ENCODE measurements at regions not wholly inside any gene's neighbourhood (a gene's known extent, or its start where the extent isn't known, plus 50 kb on each side); places are given as distances from the start of the nearest gene placed in this dataset.

DNA sequence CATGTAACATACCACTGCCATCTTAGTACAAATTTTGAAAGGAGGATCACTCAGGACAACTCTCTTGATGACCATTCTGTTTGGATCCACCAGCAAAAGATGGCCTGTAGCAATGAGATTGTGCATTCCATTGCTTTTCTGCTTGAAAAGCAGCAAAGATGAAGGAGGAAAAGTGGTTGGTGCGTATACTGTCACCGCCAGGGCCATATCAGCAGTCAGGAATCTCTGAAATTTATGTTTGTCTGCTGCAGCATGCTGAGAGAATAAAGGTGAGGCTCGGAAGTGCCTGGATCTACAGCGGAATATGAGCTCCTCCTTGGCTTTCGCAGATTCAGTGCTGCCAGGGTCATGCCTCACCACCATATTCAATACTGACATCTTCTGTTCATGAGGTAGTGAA is 144.4 kb downstream of the GPBP1 start:
- TF ChIP-seq POLR2A (IDR thresholded peaks at IDR 0.05) = no peak
- TF ChIP-seq, protein P1, sequence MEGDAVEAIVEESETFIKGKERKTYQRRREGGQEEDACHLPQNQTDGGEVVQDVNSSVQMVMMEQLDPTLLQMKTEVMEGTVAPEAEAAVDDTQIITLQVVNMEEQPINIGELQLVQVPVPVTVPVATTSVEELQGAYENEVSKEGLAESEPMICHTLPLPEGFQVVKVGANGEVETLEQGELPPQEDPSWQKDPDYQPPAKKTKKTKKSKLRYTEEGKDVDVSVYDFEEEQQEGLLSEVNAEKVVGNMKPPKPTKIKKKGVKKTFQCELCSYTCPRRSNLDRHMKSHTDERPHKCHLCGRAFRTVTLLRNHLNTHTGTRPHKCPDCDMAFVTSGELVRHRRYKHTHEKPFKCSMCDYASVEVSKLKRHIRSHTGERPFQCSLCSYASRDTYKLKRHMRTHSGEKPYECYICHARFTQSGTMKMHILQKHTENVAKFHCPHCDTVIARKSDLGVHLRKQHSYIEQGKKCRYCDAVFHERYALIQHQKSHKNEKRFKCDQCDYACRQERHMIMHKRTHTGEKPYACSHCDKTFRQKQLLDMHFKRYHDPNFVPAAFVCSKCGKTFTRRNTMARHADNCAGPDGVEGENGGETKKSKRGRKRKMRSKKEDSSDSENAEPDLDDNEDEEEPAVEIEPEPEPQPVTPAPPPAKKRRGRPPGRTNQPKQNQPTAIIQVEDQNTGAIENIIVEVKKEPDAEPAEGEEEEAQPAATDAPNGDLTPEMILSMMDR (IDR thresholded peaks at IDR 0.05) = no peak
- TF ChIP-seq EP300 (IDR thresholded peaks at IDR 0.05) = no peak

Data from ovary (tissue), 3 donors.